ENCODE measurements at regions not wholly inside any gene's neighbourhood (a gene's known extent, or its start where the extent isn't known, plus 50 kb on each side); places are given as distances from the start of the nearest gene placed in this dataset.

GRCh38 chr16:5537347-5537746, 439.8 kb upstream of the EEF2KMT start:
- Mint-ChIP-seq H3K9me3 (ENCODE audit: low read depth, unreplicated experiment) (no peaks in the 10 kb centered on the region), H3K27me3 (ENCODE audit: unreplicated experiment) (peaks cover 48% of the 10 kb centered on the region), H3K4me1 (ENCODE audit: low read depth, unreplicated experiment) (no peaks in the 10 kb centered on the region), H3K36me3 (ENCODE audit: insufficient read depth, unreplicated experiment) (no peaks in the 10 kb centered on the region), H3K27ac (ENCODE audit: unreplicated experiment) (no peak overlapping the region), H3K4me3 (ENCODE audit: low read depth, unreplicated experiment) (no peak overlapping the region)
- intact Hi-C loops (cut with micrococcal nuclease; ENCODE audit: unreplicated experiment), result no loop called here
- DNase-seq, result no peak
- CTCF ChIA-PET, result interaction anchor here (0.6 kb wide), 1 partner anchor 391 kb away, joined by 5 read pairs; no protein-coding TSS in a partner anchor
- BruUV-seq (replicated peaks), result no TSS peak
- no peak for TF ChIP-seq CTCF (IDR thresholded peaks at IDR 0.05; ENCODE audit: unreplicated experiment)

- Mint-ChIP-seq H3K27me3 (ENCODE audit: unreplicated experiment) (peaks cover 50% of the 10 kb centered on the region), H3K36me3 (ENCODE audit: insufficient read depth, unreplicated experiment) (no peaks in the 10 kb centered on the region), H3K4me3 (ENCODE audit: low read depth, unreplicated experiment) (no peak overlapping the region), H3K9me3 (ENCODE audit: low read depth, unreplicated experiment) (no peaks in the 10 kb centered on the region), H3K27ac (ENCODE audit: unreplicated experiment) (no peak overlapping the region), H3K4me1 (ENCODE audit: low read depth, unreplicated experiment) (no peaks in the 10 kb centered on the region)
- no peak for TF ChIP-seq CTCF (IDR thresholded peaks at IDR 0.05; ENCODE audit: unreplicated experiment)
- DNase-seq, result no peak
- CTCF ChIA-PET, result no interaction called here
- intact Hi-C loops (cut with micrococcal nuclease; ENCODE audit: unreplicated experiment), result no loop called here
- BruUV-seq (replicated peaks), result no TSS peak
These were observed 435.8 kb upstream of the EEF2KMT start for GRCh38 chr16:5533321-5533888.

GRCh38 chr16:5527817-5528216, 430.2 kb upstream of the EEF2KMT start:
- H3K27me3 Mint-ChIP-seq (ENCODE audit: unreplicated experiment), result peaks cover 44% of the 10 kb centered on the region
- no peak for DNase-seq
- BruUV-seq (replicated peaks), result no TSS peak
- H3K4me3 Mint-ChIP-seq (ENCODE audit: low read depth, unreplicated experiment), result no peak overlapping the region
- no peaks in the 10 kb centered on the region for H3K4me1 Mint-ChIP-seq (ENCODE audit: low read depth, unreplicated experiment)
- no peak for TF ChIP-seq CTCF (IDR thresholded peaks at IDR 0.05; ENCODE audit: unreplicated experiment)
- H3K9me3 Mint-ChIP-seq (ENCODE audit: low read depth, unreplicated experiment), result no peaks in the 10 kb centered on the region
- H3K27ac Mint-ChIP-seq (ENCODE audit: unreplicated experiment), result no peak overlapping the region
- intact Hi-C loops (cut with micrococcal nuclease; ENCODE audit: unreplicated experiment), result no loop called here
- CTCF ChIA-PET, result no interaction called here
- no peaks in the 10 kb centered on the region for H3K36me3 Mint-ChIP-seq (ENCODE audit: insufficient read depth, unreplicated experiment)

GRCh38 chr16:5526826-5527225, 429.2 kb upstream of the EEF2KMT start:
- TF ChIP-seq CTCF (IDR thresholded peaks at IDR 0.05; ENCODE audit: unreplicated experiment), result no peak
- CTCF ChIA-PET, result no interaction called here
- H3K9me3 Mint-ChIP-seq (ENCODE audit: low read depth, unreplicated experiment), result no peaks in the 10 kb centered on the region
- H3K4me1 Mint-ChIP-seq (ENCODE audit: low read depth, unreplicated experiment), result no peaks in the 10 kb centered on the region
- DNase-seq, result no peak
- no peak overlapping the region for H3K4me3 Mint-ChIP-seq (ENCODE audit: low read depth, unreplicated experiment)
- BruUV-seq (replicated peaks), result no TSS peak
- H3K27ac Mint-ChIP-seq (ENCODE audit: unreplicated experiment), result no peak overlapping the region
- H3K36me3 Mint-ChIP-seq (ENCODE audit: insufficient read depth, unreplicated experiment), result no peaks in the 10 kb centered on the region
- H3K27me3 Mint-ChIP-seq (ENCODE audit: unreplicated experiment), result peaks cover 44% of the 10 kb centered on the region
- intact Hi-C loops (cut with micrococcal nuclease; ENCODE audit: unreplicated experiment), result no loop called here

All from Calu3 (cell line).